SK-N-DZ (cell line): ENCODE measurements at regions not wholly inside any gene's neighbourhood (a gene's known extent, or its start where the extent isn't known, plus 50 kb on each side); places are given as distances from the start of the nearest gene placed in this dataset.
A peak's percentile ranks its signal among the peaks of the same experiment; 100 is the strongest.
"Not testable (repeated sequence)": the region's sequence is repeated elsewhere in the genome, so short reads cannot be mapped to it uniquely, and the experiment has no call there.

Experiments used
- DNase-seq: peaks from one replicate; pipeline ENCODE4 v3.0.0-alpha.2; 2015; ENCODE audit warnings: low spot score

- no peak for DNase-seq
These were observed 132.5 kb upstream of the G2E3 start for GRCh38 chr14:30426463-30426862.

- DNase-seq = no peak
These were observed 131.6 kb upstream of the G2E3 start for GRCh38 chr14:30427401-30427800.

GRCh38 chr14:30427846-30428245 lies 131.1 kb upstream of the G2E3 start:
- DNase-seq = no peak

GRCh38 chr14:30431552-30431951 lies 127.4 kb upstream of the G2E3 start:
- no peak for DNase-seq

GRCh38 chr14:30440961-30441360 lies 118.0 kb upstream of the G2E3 start:
- no peak for DNase-seq

- DNase-seq = peak; percentile 70
These were observed 115.5 kb upstream of the G2E3 start for GRCh38 chr14:30443368-30444007.

- DNase-seq = peak; percentile 93
These were observed 114.5 kb upstream of the G2E3 start for GRCh38 chr14:30444451-30444850.

GRCh38 chr14:30445011-30445793 lies 113.8 kb upstream of the G2E3 start:
- no peak for DNase-seq

GRCh38 chr14:30445852-30446251 lies 113.1 kb upstream of the G2E3 start:
- no peak for DNase-seq

GRCh38 chr14:30450631-30451545 lies 108.1 kb upstream of the G2E3 start:
- DNase-seq = peak; percentile 40

- DNase-seq = no peak
These were observed 102.7 kb upstream of the G2E3 start for GRCh38 chr14:30456296-30456695.

- no peak for DNase-seq
These were observed 96.6 kb upstream of the G2E3 start for GRCh38 chr14:30462358-30462757.

GRCh38 chr14:30464481-30464880 lies 94.5 kb upstream of the G2E3 start:
- DNase-seq = no peak

- no peak for DNase-seq
These were observed 90.6 kb upstream of the G2E3 start for GRCh38 chr14:30468354-30468753.

- DNase-seq = no peak
These were observed 87.0 kb upstream of the G2E3 start for GRCh38 chr14:30471980-30472379.

- not testable (repeated sequence) for DNase-seq
These were observed 84.9 kb upstream of the G2E3 start for GRCh38 chr14:30473846-30474696.

- no peak for DNase-seq
These were observed 76.7 kb upstream of the G2E3 start for GRCh38 chr14:30482276-30482675.

GRCh38 chr14:30484201-30484600 lies 74.8 kb upstream of the G2E3 start:
- no peak for DNase-seq

GRCh38 chr14:30484976-30485375 lies 74.0 kb upstream of the G2E3 start:
- DNase-seq = no peak

GRCh38 chr14:30496852-30497251 lies 62.1 kb upstream of the G2E3 start:
- no peak for DNase-seq

GRCh38 chr14:30499358-30499757 lies 59.6 kb upstream of the G2E3 start:
- DNase-seq = no peak
